ENCODE measurements at regions not wholly inside any gene's neighbourhood (a gene's known extent, or its start where the extent isn't known, plus 50 kb on each side); places are given as distances from the start of the nearest gene placed in this dataset.

DNA sequence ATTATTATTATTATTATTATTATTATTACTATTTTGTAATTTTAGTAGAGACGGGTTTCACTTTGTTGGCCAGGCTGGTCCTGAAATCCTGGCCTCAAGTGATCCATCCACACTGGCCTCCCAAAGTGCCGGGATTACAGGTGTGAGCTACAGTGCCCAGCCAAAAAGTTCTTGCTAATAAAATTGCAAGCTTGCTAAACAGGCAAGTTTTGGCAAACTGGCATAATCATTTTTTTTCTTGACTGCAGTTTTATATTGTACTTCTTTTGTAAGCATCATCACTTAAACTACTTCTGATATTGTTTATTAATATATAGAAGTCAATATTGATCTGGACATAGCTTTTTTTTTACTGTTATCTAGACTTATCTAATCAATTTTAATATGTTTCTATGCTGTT is 536.4 kb downstream of the LRFN5 start:
- no peak for DNase-seq
- no peaks in the 10 kb centered on the region for H3K27me3 Mint-ChIP-seq (ENCODE audit: unreplicated experiment)
- H3K9me3 Mint-ChIP-seq (ENCODE audit: unreplicated experiment): no peaks in the 10 kb centered on the region
- no peaks in the 10 kb centered on the region for H3K4me1 Mint-ChIP-seq (ENCODE audit: low read depth, unreplicated experiment)
- no peak overlapping the region for H3K4me3 Mint-ChIP-seq (ENCODE audit: unreplicated experiment)
- no peak overlapping the region for H3K27ac Mint-ChIP-seq (ENCODE audit: unreplicated experiment)
- TF ChIP-seq, protein P1, sequence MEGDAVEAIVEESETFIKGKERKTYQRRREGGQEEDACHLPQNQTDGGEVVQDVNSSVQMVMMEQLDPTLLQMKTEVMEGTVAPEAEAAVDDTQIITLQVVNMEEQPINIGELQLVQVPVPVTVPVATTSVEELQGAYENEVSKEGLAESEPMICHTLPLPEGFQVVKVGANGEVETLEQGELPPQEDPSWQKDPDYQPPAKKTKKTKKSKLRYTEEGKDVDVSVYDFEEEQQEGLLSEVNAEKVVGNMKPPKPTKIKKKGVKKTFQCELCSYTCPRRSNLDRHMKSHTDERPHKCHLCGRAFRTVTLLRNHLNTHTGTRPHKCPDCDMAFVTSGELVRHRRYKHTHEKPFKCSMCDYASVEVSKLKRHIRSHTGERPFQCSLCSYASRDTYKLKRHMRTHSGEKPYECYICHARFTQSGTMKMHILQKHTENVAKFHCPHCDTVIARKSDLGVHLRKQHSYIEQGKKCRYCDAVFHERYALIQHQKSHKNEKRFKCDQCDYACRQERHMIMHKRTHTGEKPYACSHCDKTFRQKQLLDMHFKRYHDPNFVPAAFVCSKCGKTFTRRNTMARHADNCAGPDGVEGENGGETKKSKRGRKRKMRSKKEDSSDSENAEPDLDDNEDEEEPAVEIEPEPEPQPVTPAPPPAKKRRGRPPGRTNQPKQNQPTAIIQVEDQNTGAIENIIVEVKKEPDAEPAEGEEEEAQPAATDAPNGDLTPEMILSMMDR (IDR thresholded peaks at IDR 0.05; ENCODE audit: partially characterized antibody, unreplicated experiment): no peak
- no peaks in the 10 kb centered on the region for H3K36me3 Mint-ChIP-seq (ENCODE audit: unreplicated experiment)

DNA sequence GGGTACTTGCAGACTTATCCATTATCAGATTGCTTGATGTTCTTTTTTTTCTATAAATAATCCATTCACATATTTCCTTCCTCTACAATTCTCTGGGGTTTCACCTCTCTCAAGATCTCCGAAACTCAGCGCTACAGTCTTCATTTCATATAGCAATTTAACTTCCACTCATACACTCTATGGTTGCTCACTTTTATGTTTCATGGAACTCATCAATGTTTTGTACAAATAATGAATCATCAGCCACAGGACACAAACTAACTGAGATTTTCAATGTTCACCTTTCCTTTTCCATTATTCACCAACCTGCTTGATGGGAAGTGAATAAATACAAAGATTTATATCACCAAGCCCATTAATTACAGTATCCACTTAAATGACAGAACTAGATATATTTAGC is 534.7 kb downstream of the LRFN5 start:
- DNase-seq: no peak
- Mint-ChIP-seq H3K4me3 (ENCODE audit: unreplicated experiment) (no peak overlapping the region), H3K36me3 (ENCODE audit: unreplicated experiment) (no peaks in the 10 kb centered on the region), H3K27me3 (ENCODE audit: unreplicated experiment) (no peaks in the 10 kb centered on the region), H3K9me3 (ENCODE audit: unreplicated experiment) (no peaks in the 10 kb centered on the region), H3K4me1 (ENCODE audit: low read depth, unreplicated experiment) (no peaks in the 10 kb centered on the region), H3K27ac (ENCODE audit: unreplicated experiment) (no peak overlapping the region)
- TF ChIP-seq, protein P1 (IDR thresholded peaks at IDR 0.05; ENCODE audit: partially characterized antibody, unreplicated experiment): no peak

DNA sequence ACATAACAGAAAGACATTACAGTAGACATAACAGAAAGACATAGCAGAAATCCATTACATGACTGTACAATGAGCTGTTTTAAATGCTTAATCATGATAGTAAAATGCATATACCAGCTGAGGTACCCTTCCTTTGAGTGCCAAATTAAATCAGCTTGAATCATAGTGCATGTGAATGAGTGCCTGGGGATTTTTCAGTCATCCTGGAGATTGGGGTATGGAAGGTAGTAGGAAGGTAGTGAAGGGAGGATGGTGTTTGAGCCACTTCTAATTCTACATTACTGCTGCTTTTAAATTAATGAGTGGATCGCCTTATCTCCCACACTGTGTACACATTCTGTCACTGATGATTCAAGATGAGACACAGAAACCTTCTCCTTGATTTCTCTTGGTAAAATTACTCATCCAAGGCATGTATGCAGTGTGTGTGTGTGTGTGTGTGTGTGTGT is 534.2 kb downstream of the LRFN5 start:
- no peak for DNase-seq
- Mint-ChIP-seq H3K27me3 (ENCODE audit: unreplicated experiment) (no peaks in the 10 kb centered on the region), H3K27ac (ENCODE audit: unreplicated experiment) (no peak overlapping the region), H3K36me3 (ENCODE audit: unreplicated experiment) (no peaks in the 10 kb centered on the region), H3K9me3 (ENCODE audit: unreplicated experiment) (no peaks in the 10 kb centered on the region), H3K4me1 (ENCODE audit: low read depth, unreplicated experiment) (no peaks in the 10 kb centered on the region), H3K4me3 (ENCODE audit: unreplicated experiment) (no peak overlapping the region)
- TF ChIP-seq, protein P1 (IDR thresholded peaks at IDR 0.05; ENCODE audit: partially characterized antibody, unreplicated experiment): no peak

DNA sequence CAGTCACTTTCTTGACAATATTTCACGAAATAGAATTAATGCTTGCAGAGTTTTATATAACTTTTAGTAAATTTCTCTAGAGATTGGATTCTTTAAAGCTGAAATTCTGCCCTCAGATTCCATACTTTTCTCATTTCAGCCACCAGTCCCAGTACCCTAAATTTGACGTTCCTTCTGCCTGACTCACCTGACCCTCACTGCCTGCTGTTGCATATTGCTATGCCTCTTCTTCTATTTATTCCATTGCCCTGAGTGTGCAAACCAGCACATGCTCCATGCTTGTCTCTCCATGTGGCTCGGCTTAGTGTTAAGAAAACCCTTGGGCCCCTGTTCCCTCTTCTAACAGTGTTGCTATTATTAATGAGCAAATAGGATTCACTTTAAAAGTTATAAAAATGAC is 533.3 kb downstream of the LRFN5 start:
- TF ChIP-seq, protein P1 (IDR thresholded peaks at IDR 0.05; ENCODE audit: partially characterized antibody, unreplicated experiment): no peak
- no peaks in the 10 kb centered on the region for H3K27me3 Mint-ChIP-seq (ENCODE audit: unreplicated experiment)
- H3K36me3 Mint-ChIP-seq (ENCODE audit: unreplicated experiment): no peaks in the 10 kb centered on the region
- H3K27ac Mint-ChIP-seq (ENCODE audit: unreplicated experiment): no peak overlapping the region
- H3K4me3 Mint-ChIP-seq (ENCODE audit: unreplicated experiment): no peak overlapping the region
- no peaks in the 10 kb centered on the region for H3K9me3 Mint-ChIP-seq (ENCODE audit: unreplicated experiment)
- DNase-seq: no peak
- no peaks in the 10 kb centered on the region for H3K4me1 Mint-ChIP-seq (ENCODE audit: low read depth, unreplicated experiment)

DNA sequence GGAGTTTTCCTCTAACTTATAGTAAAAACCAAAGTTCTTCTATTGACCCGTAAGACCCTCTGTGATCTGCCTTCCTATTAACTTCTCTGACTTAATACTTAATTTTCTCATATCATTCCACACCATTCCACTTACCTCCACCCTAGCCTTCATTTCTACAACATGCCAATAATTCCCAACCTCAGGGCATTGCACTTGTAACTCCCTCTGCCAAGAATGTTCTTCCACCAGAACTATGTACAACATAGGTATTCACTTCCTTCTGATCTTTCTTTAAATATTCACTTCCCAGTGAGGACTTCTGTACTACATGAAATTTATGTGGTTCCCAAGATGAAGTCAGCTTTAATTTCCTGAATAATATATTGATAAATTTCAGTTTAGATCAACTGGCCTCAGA is 531.7 kb downstream of the LRFN5 start:
- TF ChIP-seq, protein P1 (IDR thresholded peaks at IDR 0.05; ENCODE audit: partially characterized antibody, unreplicated experiment): no peak
- DNase-seq: no peak
- Mint-ChIP-seq H3K36me3 (ENCODE audit: unreplicated experiment) (no peaks in the 10 kb centered on the region), H3K9me3 (ENCODE audit: unreplicated experiment) (no peaks in the 10 kb centered on the region), H3K27me3 (ENCODE audit: unreplicated experiment) (no peaks in the 10 kb centered on the region), H3K4me3 (ENCODE audit: unreplicated experiment) (no peak overlapping the region), H3K27ac (ENCODE audit: unreplicated experiment) (no peak overlapping the region), H3K4me1 (ENCODE audit: low read depth, unreplicated experiment) (no peaks in the 10 kb centered on the region)
